ENCODE measurements at regions not wholly inside any gene's neighbourhood (a gene's known extent, or its start where the extent isn't known, plus 50 kb on each side); places are given as distances from the start of the nearest gene placed in this dataset.

GRCh38 chr1:193951984-193952383 lies 765.6 kb upstream of the B3GALT2 start:
- no peaks in the 10 kb centered on the region for H3K4me1 ChIP-seq (ENCODE audit: insufficient read depth)
- no peaks in the 10 kb centered on the region for H3K36me3 ChIP-seq (replicated peaks; ENCODE audit: insufficient read depth, low read depth)
- H3K79me2 ChIP-seq, result no peaks in the 10 kb centered on the region
- H3K4me2 ChIP-seq, result no peak overlapping the region
- peak; percentile 28 for DNase-seq (ENCODE audit: low spot score)
- H3K27ac ChIP-seq, result no peak overlapping the region
- 71% methylated on average over 3 of the region's 3 CpGs for WGBS (ENCODE audit: low lambda C conversion rate, missing lambda C conversion rate)
- H2AFZ ChIP-seq, result no peak overlapping the region
- H3K9me3 ChIP-seq (ENCODE audit: low read depth), result no peaks in the 10 kb centered on the region
- no peaks in the 10 kb centered on the region for H3K9me2 ChIP-seq (replicated peaks; ENCODE audit: insufficient read depth)
- H3K27me3 ChIP-seq, result no peaks in the 10 kb centered on the region
- TF ChIP-seq CTCF (IDR thresholded peaks at IDR 0.05; ENCODE audit: poor library complexity), result no peak
- no peak for TF ChIP-seq EZH2 (IDR thresholded peaks at IDR 0.05; ENCODE audit: borderline replicate concordance)
- no peak for TF ChIP-seq EZH2phosphoT487 (IDR thresholded peaks at IDR 0.05; ENCODE audit: low read depth, severe bottlenecking, unreplicated experiment)
- H4K20me1 ChIP-seq (ENCODE audit: insufficient read depth, poor library complexity, severe bottlenecking), result no peaks in the 10 kb centered on the region
- H3K4me3 ChIP-seq, result no peak overlapping the region

- H3K9me3 ChIP-seq (ENCODE audit: low read depth), result no peaks in the 10 kb centered on the region
- no peak for DNase-seq (ENCODE audit: low spot score)
- H3K4me2 ChIP-seq, result no peak overlapping the region
- no peaks in the 10 kb centered on the region for H3K27me3 ChIP-seq
- no peaks in the 10 kb centered on the region for H3K36me3 ChIP-seq (replicated peaks; ENCODE audit: insufficient read depth, low read depth)
- no peaks in the 10 kb centered on the region for H3K79me2 ChIP-seq
- H3K9me2 ChIP-seq (replicated peaks; ENCODE audit: insufficient read depth), result no peaks in the 10 kb centered on the region
- H2AFZ ChIP-seq, result no peak overlapping the region
- H3K27ac ChIP-seq, result no peak overlapping the region
- TF ChIP-seq EZH2 (IDR thresholded peaks at IDR 0.05; ENCODE audit: borderline replicate concordance), result no peak
- no peak for TF ChIP-seq EZH2phosphoT487 (IDR thresholded peaks at IDR 0.05; ENCODE audit: low read depth, severe bottlenecking, unreplicated experiment)
- no peak for TF ChIP-seq CTCF (IDR thresholded peaks at IDR 0.05; ENCODE audit: poor library complexity)
- H3K4me1 ChIP-seq (ENCODE audit: insufficient read depth), result no peaks in the 10 kb centered on the region
- no peak overlapping the region for H3K4me3 ChIP-seq
- H4K20me1 ChIP-seq (ENCODE audit: insufficient read depth, poor library complexity, severe bottlenecking), result no peaks in the 10 kb centered on the region
These were observed 758.0 kb upstream of the B3GALT2 start for GRCh38 chr1:193944454-193944853.

- no peaks in the 10 kb centered on the region for H3K4me1 ChIP-seq (ENCODE audit: insufficient read depth)
- WGBS (ENCODE audit: low lambda C conversion rate, missing lambda C conversion rate), result 74% methylated on average over 1 of the region's 1 CpG
- H3K79me2 ChIP-seq, result no peaks in the 10 kb centered on the region
- H3K4me3 ChIP-seq, result no peak overlapping the region
- H3K27me3 ChIP-seq, result no peaks in the 10 kb centered on the region
- TF ChIP-seq EZH2phosphoT487 (IDR thresholded peaks at IDR 0.05; ENCODE audit: low read depth, severe bottlenecking, unreplicated experiment) (no peak), CTCF (IDR thresholded peaks at IDR 0.05; ENCODE audit: poor library complexity) (no peak), EZH2 (IDR thresholded peaks at IDR 0.05; ENCODE audit: borderline replicate concordance) (no peak)
- H4K20me1 ChIP-seq (ENCODE audit: insufficient read depth, poor library complexity, severe bottlenecking), result no peaks in the 10 kb centered on the region
- no peaks in the 10 kb centered on the region for H3K9me3 ChIP-seq (ENCODE audit: low read depth)
- H3K27ac ChIP-seq, result no peak overlapping the region
- no peak for DNase-seq (ENCODE audit: low spot score)
- no peaks in the 10 kb centered on the region for H3K9me2 ChIP-seq (replicated peaks; ENCODE audit: insufficient read depth)
- H3K4me2 ChIP-seq, result no peak overlapping the region
- no peaks in the 10 kb centered on the region for H3K36me3 ChIP-seq (replicated peaks; ENCODE audit: insufficient read depth, low read depth)
- no peak overlapping the region for H2AFZ ChIP-seq
These were observed 753.8 kb upstream of the B3GALT2 start for GRCh38 chr1:193940176-193940575.

- Histone ChIP-seq H3K27me3 (no peaks in the 10 kb centered on the region), H3K4me3 (no peak overlapping the region), H3K9me3 (ENCODE audit: low read depth) (no peaks in the 10 kb centered on the region), H3K4me1 (ENCODE audit: insufficient read depth) (no peaks in the 10 kb centered on the region), H3K27ac (no peak overlapping the region), H3K4me2 (no peak overlapping the region), H3K36me3 (replicated peaks; ENCODE audit: insufficient read depth, low read depth) (no peaks in the 10 kb centered on the region), H4K20me1 (ENCODE audit: insufficient read depth, poor library complexity, severe bottlenecking) (no peaks in the 10 kb centered on the region), H2AFZ (no peak overlapping the region), H3K79me2 (no peaks in the 10 kb centered on the region), H3K9me2 (replicated peaks; ENCODE audit: insufficient read depth) (no peaks in the 10 kb centered on the region)
- no peak for TF ChIP-seq EZH2phosphoT487 (IDR thresholded peaks at IDR 0.05; ENCODE audit: low read depth, severe bottlenecking, unreplicated experiment)
- TF ChIP-seq EZH2 (IDR thresholded peaks at IDR 0.05; ENCODE audit: borderline replicate concordance), result no peak
- no peak for TF ChIP-seq CTCF (IDR thresholded peaks at IDR 0.05; ENCODE audit: poor library complexity)
- 94% methylated on average over 3 of the region's 3 CpGs for WGBS (ENCODE audit: low lambda C conversion rate, missing lambda C conversion rate)
- no peak for DNase-seq (ENCODE audit: low spot score)
These were observed 753.2 kb upstream of the B3GALT2 start for GRCh38 chr1:193939585-193939984.
